ENCODE measurements at regions not wholly inside any gene's neighbourhood (a gene's known extent, or its start where the extent isn't known, plus 50 kb on each side); places are given as distances from the start of the nearest gene placed in this dataset.
"Not testable (repeated sequence)": the region's sequence is repeated elsewhere in the genome, so short reads cannot be mapped to it uniquely, and the experiment has no call there.

GRCh38 chr5:162796507-162796906 lies 640.9 kb upstream of the CCNG1 start:
- no peak for DNase-seq (ENCODE audit: low read depth)

- no peak for DNase-seq (ENCODE audit: low read depth)
Measured at GRCh38 chr5:162800301-162800700, 637.1 kb upstream of the CCNG1 start.

GRCh38 chr5:162801235-162801634 lies 636.2 kb upstream of the CCNG1 start:
- DNase-seq (ENCODE audit: low read depth), result no peak

- DNase-seq (ENCODE audit: low read depth), result no peak
Measured at GRCh38 chr5:162806195-162806594, 631.2 kb upstream of the CCNG1 start.

- DNase-seq (ENCODE audit: low read depth), result no peak
Measured at GRCh38 chr5:162811071-162811470, 626.3 kb upstream of the CCNG1 start.

- DNase-seq (ENCODE audit: low read depth), result no peak
Measured at GRCh38 chr5:162816816-162817215, 620.6 kb upstream of the CCNG1 start.

GRCh38 chr5:162817364-162817763 lies 620.0 kb upstream of the CCNG1 start:
- no peak for DNase-seq (ENCODE audit: low read depth)

- DNase-seq (ENCODE audit: low read depth), result not testable (repeated sequence)
Measured at GRCh38 chr5:162821664-162822063, 615.7 kb upstream of the CCNG1 start.

GRCh38 chr5:162824360-162824759 lies 613.0 kb upstream of the CCNG1 start:
- no peak for DNase-seq (ENCODE audit: low read depth)

GRCh38 chr5:162837155-162837554 lies 600.2 kb upstream of the CCNG1 start:
- no peak for DNase-seq (ENCODE audit: low read depth)

- DNase-seq (ENCODE audit: low read depth), result no peak
Measured at GRCh38 chr5:162842727-162843126, 594.7 kb upstream of the CCNG1 start.

GRCh38 chr5:162852134-162852533 lies 585.3 kb upstream of the CCNG1 start:
- no peak for DNase-seq (ENCODE audit: low read depth)

GRCh38 chr5:162858770-162859169 lies 578.6 kb upstream of the CCNG1 start:
- no peak for DNase-seq (ENCODE audit: low read depth)

- no peak for DNase-seq (ENCODE audit: low read depth)
Measured at GRCh38 chr5:162870966-162871365, 566.4 kb upstream of the CCNG1 start.

GRCh38 chr5:162882629-162883028 lies 554.8 kb upstream of the CCNG1 start:
- no peak for DNase-seq (ENCODE audit: low read depth)

- DNase-seq (ENCODE audit: low read depth), result no peak
Measured at GRCh38 chr5:162886717-162887116, 550.7 kb upstream of the CCNG1 start.

- no peak for DNase-seq (ENCODE audit: low read depth)
Measured at GRCh38 chr5:162888268-162888667, 549.1 kb upstream of the CCNG1 start.

GRCh38 chr5:162911873-162912272 lies 525.5 kb upstream of the CCNG1 start:
- no peak for DNase-seq (ENCODE audit: low read depth)

GRCh38 chr5:162916368-162916767 lies 521.0 kb upstream of the CCNG1 start:
- no peak for DNase-seq (ENCODE audit: low read depth)

GRCh38 chr5:162929104-162929503 lies 508.3 kb upstream of the CCNG1 start:
- no peak for DNase-seq (ENCODE audit: low read depth)

- DNase-seq (ENCODE audit: low read depth), result no peak
Measured at GRCh38 chr5:162931501-162931900, 505.9 kb upstream of the CCNG1 start.

- no peak for DNase-seq (ENCODE audit: low read depth)
Measured at GRCh38 chr5:162939991-162940390, 497.4 kb upstream of the CCNG1 start.

GRCh38 chr5:162948677-162949076 lies 488.7 kb upstream of the CCNG1 start:
- DNase-seq (ENCODE audit: low read depth), result no peak

- DNase-seq (ENCODE audit: low read depth), result no peak
Measured at GRCh38 chr5:162956570-162956969, 480.8 kb upstream of the CCNG1 start.

GRCh38 chr5:162964144-162964543 lies 473.3 kb upstream of the CCNG1 start:
- not testable (repeated sequence) for DNase-seq (ENCODE audit: low read depth)

Data from activated gamma-delta T cell treated with anti-CD3 and anti-CD28 coated beads, Interleukin-2, amount 50 U/mL, for 16 hours (primary cell).